ENCODE measurements at regions not wholly inside any gene's neighbourhood (a gene's known extent, or its start where the extent isn't known, plus 50 kb on each side); places are given as distances from the start of the nearest gene placed in this dataset.

GRCh38 chr14:25896777-25897176 is 701.1 kb downstream of the NOVA1 start:
- intact Hi-C loops (cut with micrococcal nuclease) (no loop called here), dilution Hi-C loops (cut with HindIII; ENCODE audit: low sequenced_read_pairs, unreplicated experiment) (no loop called here), in situ Hi-C loops (cut with MboI; ENCODE audit: low sequenced_read_pairs) (no loop called here)
- Histone ChIP-seq H3K9me1 (ENCODE audit: insufficient read depth, low read length) (no peaks in the 10 kb centered on the region), H4K5ac (ENCODE audit: low read depth, low read length) (no peak overlapping the region), H3K4me1 (ENCODE audit: control insufficient read depth, insufficient read depth, low read length) (no peaks in the 10 kb centered on the region), H3K18ac (ENCODE audit: low read depth, low read length) (no peak overlapping the region), H2BK120ac (ENCODE audit: low read depth, low read length) (no peak overlapping the region), H3K14ac (replicated peaks; ENCODE audit: low read depth, low read length) (no peak overlapping the region), H4K8ac (ENCODE audit: low read depth in 2 of 2, low read length in 2 of 2) (no peak overlapping the region), H4K20me1 (ENCODE audit: insufficient read depth, low read length) (no peaks in the 10 kb centered on the region), H2AK9ac (replicated peaks; ENCODE audit: low read depth, low read length, poor library complexity) (no peak overlapping the region), H3K4me3 (ENCODE audit: insufficient read depth, low read depth, low read length) (no peak overlapping the region), H3K4ac (ENCODE audit: low read depth, low read length) (no peak overlapping the region), H3K27ac (ENCODE audit: insufficient read depth, low read length) (no peak overlapping the region), H2BK5ac (ENCODE audit: low read depth, low read length, poor library complexity, severe bottlenecking) (no peak overlapping the region), H4K91ac (ENCODE audit: insufficient read depth, low read depth, low read length) (no peak overlapping the region), H2AFZ (replicated peaks; ENCODE audit: low read length, poor library complexity) (no peak overlapping the region), H3K9ac (ENCODE audit: low read depth, low read length) (no peak overlapping the region), H3K9me3 (ENCODE audit: control insufficient read depth, insufficient read depth, low read length) (peaks cover 3% of the 10 kb centered on the region; the same call in 1 of the 2 replicates), H3K23ac (ENCODE audit: low read depth, low read length) (no peak overlapping the region), H2AK5ac (ENCODE audit: low read depth, low read length) (no peak overlapping the region), H2BK20ac (ENCODE audit: low read depth, low read length) (no peak overlapping the region), H3K27me3 (ENCODE audit: control insufficient read depth, insufficient read depth, low read length) (no peaks in the 10 kb centered on the region), H3K56ac (ENCODE audit: extremely low read depth, insufficient read depth, low read length) (no peak overlapping the region), H2BK15ac (ENCODE audit: low read depth, low read length) (no peak overlapping the region), H3K4me2 (ENCODE audit: low read depth, low read length) (no peak overlapping the region), H3K79me1 (ENCODE audit: low read depth in 1 of 2, low read length in 2 of 2) (no peaks in the 10 kb centered on the region), H3K36me3 (ENCODE audit: control insufficient read depth, insufficient read depth, low read length) (no peaks in the 10 kb centered on the region)
- ChIA-PET POLR2A (ENCODE audit: unreplicated experiment) (no interaction called here), CTCF (interaction anchor here (0.5 kb wide), 1 partner anchor 22 kb away, joined by 3 read pairs; no protein-coding TSS in a partner anchor)
- WGBS, 2 experiments (ENCODE audit: extremely low coverage in 2 of 2, insufficient read length in 1 of 2) = no CpG with 5 or more reads among the region's 1 CpG
- DNase-seq (no peak), ATAC-seq (ENCODE audit: low read depth) (no peak)
- no peak for TF ChIP-seq RFX5 (IDR thresholded peaks at IDR 0.05; ENCODE audit: low read depth, low read length)
- TF ChIP-seq MAFK (IDR thresholded peaks at IDR 0.05; ENCODE audit: low read depth, low read length) = no peak
- TF ChIP-seq NFE2L2 (IDR thresholded peaks at IDR 0.05; ENCODE audit: low read depth, low read length) = no peak
- TF ChIP-seq POLR2A (IDR thresholded peaks at IDR 0.05; ENCODE audit: low read depth, low read length) = no peak
- no peak for TF ChIP-seq SMC3 (IDR thresholded peaks at IDR 0.05; ENCODE audit: low read depth, low read length)
- TF ChIP-seq CTCF (conservative IDR thresholded peaks at IDR 0.05; ENCODE audit: low read depth, low read length) = no peak
- TF ChIP-seq CHD1 (IDR thresholded peaks at IDR 0.05; ENCODE audit: low read depth, low read length) = no peak
- TF ChIP-seq RCOR1 (IDR thresholded peaks at IDR 0.05; ENCODE audit: insufficient replicate concordance, low read length) = no peak
- no TSS peak for BruUV-seq (replicated peaks)
